Femur (tissue), 1 donor: ENCODE measurements at regions not wholly inside any gene's neighbourhood (a gene's known extent, or its start where the extent isn't known, plus 50 kb on each side); places are given as distances from the start of the nearest gene placed in this dataset.
"Not testable (repeated sequence)": the region's sequence is repeated elsewhere in the genome, so short reads cannot be mapped to it uniquely, and the experiment has no call there.

ENCODE experiments used
- DNase-seq: peaks from one replicate; pipeline ENCODE4 v3.0.0-alpha.2; 2017

DNA sequence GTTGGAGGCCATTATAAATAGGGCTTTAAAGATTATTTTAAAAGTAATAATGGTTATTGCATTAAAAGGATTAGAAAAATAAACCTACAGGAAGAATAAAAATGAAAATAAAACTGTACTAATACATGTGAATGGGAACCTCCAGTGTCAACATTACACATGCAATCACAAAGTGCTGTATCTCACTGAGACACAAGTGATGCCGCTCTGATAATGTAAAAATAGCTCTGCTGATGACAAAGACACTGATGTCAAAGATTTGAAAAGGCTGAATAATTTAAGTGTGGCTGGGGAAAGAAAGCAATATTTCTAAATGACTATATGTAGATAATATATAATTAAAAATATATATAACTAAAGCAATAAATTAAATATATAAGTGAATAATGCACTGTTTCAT is 129.1 kb upstream of the RAP2B start:
- no peak for DNase-seq

DNA sequence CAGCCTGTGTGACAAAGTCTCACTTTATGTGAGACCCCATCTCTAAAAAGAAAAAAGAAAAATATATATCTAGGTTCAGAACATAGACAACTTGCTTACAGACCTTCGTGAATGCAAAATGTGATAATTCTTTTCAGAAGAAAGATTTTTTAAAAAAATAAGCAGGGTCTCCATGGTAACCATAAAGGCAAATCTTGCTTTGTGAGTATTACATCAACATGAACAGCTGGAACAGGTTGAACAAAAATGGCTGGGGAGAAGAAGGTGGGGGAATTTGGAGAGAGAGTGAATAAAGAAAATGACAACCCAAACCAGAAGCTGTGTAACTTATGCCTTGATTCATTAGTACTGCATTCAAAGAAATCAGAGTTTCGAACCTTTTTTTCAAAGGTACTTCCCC is 125.2 kb upstream of the RAP2B start:
- DNase-seq = no peak

DNA sequence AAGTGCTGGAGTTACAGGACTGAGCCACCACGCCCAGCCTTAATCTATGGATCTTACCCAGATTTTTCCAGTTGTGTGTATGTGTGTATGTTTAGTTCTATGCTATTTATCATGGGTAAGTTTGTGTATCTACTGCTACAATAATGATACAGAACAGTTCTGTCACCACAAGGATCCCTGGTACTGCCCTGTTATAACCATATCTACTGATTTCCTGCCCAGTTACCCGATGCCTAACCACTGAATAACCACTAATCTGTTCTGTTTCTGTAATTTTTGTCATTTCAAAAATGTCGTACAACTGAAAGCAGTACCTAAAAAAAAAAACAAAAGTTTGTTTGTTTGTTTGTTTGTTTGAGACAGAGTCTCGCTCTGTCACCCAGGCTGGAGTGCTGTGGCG is 123.7 kb upstream of the RAP2B start:
- DNase-seq = no peak

DNA sequence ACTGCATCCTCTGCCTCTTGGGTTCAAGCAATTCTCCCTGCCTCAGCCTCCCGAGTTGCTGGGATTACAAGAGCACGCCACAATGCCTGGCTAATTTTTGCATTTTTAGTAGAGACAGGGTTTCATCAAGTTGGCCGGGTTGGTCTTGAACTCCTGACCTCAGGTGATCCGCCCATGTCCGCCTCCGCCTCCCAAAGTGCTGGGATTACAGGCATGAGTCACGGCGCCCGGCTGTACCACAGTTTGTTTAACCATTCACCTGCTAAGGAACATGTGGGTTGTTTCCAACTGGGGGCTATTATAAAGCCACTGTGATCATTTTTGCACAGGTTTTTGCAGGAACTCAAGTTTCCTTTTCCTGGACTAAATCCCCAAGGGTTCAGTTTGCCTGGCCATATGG is 123.2 kb upstream of the RAP2B start:
- DNase-seq = no peak

DNA sequence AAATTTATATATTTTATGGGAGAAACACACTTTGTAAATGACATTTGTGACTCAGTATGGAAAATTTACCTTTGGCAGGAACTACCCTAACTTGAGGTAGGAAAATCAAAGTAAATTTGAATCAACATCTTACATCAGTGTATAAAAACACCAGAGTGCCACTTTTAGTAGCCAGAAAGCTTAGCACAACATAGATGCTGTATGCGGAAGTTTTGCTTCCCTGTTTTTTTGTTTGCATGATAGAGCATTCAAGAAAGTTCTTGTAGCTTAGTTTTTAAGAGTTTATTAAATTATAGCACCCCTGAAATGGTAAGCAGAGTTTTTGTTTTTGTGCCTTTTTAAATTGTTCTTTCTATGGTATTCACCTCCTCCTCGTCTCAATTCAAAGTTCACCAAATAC is 120.8 kb upstream of the RAP2B start:
- DNase-seq = no peak

DNA sequence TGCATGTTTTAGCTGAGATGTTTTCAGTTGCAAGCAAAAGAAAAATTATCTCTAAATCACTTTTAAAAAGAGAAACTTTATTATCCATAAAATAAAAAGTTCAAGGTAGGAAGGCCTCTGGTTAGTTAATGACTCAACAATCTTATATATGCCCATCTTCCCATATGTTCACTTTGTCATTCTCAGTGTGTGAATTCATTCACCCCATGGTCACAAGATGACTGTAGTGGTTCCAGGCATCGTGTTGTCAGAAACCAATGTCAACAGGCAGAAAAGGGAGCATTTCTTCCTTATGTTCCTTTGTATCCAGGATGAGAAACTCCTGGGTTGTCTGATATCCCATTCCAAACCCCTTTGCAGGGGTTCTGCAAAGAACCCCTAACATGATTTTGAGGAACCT is 119.9 kb upstream of the RAP2B start:
- no peak for DNase-seq

DNA sequence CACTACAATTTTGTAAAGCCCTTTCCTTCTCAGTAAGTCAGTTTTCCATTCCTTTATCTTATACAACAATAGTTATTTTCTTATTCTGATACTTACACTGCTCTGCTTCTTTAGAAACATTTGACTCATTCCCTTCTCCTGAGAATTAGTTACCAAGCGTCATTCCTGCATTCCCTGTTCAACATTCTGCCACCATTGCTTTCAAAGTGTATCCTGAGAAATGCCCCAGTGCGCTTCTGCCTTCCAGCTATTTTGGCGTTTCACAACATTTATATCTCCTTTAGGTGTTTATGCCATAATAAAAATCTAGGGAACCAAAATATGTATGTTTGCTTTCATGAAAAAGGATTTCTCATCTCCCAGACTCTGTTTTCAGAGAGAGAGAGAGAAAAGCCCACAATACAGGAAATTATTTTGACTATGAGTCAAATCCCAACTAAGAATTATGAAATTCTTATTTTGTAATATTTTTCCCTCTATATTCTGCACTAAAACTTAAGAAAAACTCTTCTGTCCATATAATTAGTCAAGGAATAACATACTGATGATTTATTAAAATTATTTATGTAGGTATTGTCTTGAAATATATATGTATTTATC is 118.2 kb upstream of the RAP2B start:
- DNase-seq = no peak

DNA sequence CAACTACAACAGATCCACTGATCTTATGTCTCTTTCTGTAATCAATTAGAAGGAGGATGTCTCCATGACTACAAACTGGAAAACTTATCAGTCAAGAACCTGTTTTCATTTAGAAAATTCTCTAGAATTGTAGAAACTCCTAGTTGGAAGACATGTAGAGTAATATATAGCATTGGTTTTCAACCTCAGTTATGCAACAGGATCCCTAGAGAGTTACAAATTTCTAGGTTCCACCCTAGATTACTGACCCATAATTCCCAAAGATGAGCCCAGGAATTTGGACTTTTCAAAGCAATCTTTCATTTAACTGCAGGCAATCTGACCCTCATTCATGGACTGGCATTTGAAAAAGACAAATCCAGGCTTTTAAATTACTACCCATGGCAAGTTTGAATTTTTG is 116.9 kb upstream of the RAP2B start:
- DNase-seq = no peak

DNA sequence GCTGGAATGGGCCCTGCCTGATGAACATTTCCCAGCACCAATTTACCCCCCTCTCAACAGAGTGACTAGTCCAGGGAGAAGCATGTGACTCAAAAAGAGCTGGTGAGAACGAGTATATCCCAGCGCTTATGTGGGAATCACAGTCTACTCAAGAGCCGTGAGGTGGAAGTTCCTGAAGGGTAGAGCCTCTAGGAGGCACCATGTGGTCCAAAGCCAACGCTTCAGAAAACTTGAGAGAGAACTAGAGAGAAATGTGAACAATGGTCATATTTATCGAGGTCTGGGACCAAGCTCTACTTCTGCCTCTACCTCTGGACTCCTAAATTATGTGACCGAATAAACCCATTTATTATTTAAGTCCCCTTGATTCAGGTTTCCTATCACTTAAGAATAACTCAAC is 111.0 kb upstream of the RAP2B start:
- DNase-seq = no peak

DNA sequence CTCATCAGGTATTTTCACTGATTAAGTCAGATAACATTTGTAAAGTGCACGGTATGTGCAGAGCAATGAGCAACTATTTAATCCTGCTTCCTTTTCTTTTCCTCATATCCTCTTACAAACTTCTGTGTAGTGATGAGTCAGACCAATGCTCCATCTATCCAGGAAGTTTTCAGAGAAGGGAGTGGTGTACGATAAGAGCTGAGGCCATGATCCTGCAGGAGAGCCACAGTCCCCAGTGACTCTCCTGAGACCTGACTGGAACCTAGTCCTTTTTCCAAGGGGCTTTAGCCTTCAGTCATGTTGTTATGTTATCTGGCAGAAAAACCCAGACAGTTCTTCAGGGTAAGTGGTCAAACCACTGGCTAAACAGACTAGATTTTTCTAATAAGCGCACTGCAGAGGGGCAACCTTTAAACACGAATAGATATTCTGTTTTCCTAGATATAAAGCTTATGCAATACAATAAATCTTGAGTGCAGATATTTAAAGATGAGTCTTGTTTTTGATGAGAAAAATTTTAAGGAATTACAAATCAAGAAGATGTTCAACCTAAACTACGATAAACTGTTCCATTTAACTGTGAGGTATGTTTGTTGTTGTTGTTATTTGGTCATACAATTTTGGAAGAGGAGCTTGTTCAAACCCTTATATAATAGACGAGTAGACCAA is 110.5 kb upstream of the RAP2B start:
- no peak for DNase-seq

DNA sequence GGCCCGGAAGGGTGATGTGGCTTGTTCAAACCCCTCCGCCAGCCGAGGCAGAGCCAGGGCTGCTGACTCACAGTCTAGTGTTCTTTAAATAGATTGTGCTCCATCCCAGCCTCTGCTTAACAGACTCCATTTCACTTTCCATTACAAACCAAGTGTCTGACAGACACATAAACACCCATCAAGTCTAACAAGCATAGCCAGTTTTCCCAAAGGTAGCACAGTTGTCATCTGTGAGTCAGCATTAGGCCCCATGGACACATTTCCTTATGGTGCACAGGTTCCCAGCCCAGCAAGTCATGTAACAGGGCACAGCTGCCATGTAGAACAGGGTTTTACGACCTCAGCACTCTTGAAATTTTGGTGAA is 109.9 kb upstream of the RAP2B start:
- DNase-seq = peak; percentile 30

DNA sequence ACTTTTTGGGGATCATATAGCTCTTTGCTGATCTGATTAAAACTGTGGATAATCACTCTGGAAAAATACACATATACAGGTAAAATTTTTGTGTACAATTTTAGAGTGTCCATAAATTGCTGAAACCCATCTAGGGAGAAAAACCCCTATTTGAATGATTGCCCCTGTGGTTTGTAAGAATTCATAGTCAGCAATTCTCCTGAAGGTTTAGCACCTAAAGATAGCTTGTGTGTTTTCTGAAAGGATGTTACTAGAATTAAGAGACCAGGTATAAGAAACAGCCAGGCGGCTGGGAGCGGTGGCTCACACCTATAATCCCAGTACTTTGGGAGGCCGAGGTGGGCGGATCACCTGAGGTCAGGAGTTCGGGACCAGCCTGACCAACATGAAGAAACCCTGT is 106.8 kb upstream of the RAP2B start:
- no peak for DNase-seq

DNA sequence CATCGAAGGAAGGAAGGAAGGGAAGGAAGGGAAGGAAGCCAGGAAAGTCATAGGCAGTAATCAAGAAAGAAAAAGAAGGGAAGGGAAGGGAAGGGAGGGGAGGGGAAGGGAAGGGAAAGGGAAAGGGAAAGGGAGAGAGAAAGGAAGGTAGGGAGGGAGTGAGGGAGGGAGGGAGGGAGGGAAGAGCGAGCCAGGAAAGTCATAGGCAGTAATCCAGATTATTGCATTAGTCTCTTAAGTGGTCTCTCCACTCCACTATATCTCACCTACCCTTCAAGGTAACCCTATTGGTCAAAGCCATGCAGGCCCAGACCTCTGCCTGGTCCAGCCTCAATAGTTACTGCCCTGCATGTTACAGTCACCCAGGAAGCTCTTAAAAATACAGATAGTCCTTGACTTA is 106.2 kb upstream of the RAP2B start:
- no peak for DNase-seq

DNA sequence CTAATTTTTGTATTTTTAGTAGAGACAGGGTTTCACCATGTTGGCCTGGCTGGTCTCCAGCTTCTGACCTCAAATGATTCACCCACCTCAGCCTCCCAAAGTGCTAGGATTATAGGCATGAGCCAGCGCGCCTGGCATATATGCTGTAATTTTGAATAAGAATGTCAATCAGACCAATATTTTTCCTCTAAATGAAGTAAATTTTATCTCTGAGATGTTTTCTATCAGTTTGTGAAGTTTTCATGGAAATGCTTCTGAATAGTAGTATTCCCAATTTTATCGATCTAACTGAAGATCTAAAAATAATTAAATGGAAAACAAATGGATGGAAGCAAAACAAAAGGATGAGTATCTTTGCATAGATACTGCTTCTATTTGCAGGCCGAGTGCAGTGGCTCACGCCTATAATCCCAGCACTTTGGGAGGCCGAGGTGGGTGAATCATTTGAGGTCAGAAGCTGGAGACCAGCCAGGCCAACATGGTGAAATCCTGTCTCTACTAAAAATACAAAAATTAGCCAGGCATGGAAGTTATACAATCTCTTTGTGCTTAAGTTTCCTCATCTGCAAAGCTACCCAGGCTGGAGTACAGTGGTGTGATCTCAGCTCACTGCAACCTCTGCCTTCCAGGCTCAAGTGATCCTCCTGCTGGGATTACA is 103.9 kb upstream of the RAP2B start:
- DNase-seq = not testable (repeated sequence)

DNA sequence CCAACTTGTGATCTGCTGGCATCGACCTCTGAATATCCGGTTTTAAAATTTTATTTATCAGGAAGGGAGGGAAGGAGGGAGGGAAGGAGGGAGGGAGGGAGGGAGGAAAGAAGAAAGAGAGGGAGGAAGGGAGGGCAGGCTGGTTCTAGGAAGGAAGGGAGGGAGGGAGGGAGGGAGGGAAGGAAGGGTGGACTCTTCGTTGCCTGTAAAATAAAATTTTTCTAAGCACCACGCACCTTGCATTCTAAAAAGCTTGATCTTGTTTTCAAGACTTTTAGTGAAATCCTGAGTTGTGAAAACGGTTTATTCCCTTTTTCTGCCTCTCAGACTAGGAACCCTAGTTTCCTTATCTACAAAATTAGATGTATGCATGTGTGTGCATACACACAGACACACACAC is 101.7 kb upstream of the RAP2B start:
- DNase-seq = no peak

DNA sequence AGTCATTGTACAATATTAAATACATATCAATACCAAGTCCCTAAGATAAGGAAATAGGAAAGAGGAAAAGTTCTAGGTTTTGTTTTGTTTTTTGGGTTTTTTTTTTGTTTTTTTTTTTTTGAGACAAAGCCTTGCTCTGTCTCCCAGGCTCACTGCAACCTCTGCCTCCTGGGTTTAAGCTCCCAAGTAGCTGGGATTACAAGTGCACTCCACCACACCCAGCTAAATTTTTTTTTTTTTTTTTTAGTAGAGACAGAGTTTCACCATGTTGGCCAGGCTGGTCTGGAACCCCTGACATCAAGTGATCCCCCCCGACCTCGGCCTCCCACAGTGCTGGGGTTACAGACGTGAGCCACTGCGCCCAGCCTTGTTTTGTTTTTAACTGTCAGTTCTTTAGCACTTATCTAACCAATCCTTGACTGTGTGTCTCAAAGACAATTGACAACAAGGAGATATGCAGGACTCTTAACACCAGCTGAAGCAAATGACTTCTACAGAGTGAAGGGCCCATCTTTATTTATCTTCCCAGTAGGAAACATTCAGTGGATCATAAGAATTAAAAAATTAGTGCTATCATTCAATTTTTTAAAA is 100.0 kb upstream of the RAP2B start:
- no peak for DNase-seq

DNA sequence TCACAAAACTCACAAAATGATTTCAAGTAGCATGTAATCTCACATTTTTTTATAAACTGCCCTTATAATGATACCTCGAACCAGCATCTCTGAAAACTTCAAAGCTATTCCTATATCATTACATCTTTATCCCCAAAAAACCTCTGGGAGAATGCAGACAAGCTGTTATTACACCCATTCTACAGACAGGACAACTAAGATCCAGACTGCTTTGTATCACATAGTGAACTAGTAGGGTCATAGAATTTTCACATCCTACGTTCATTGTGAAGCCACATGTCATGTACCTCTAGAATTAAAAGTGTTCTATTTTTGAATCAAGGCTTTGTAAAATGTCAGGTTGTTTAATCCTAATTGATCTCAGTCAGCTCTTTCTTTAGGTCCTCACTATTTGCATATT is 98.7 kb upstream of the RAP2B start:
- no peak for DNase-seq

DNA sequence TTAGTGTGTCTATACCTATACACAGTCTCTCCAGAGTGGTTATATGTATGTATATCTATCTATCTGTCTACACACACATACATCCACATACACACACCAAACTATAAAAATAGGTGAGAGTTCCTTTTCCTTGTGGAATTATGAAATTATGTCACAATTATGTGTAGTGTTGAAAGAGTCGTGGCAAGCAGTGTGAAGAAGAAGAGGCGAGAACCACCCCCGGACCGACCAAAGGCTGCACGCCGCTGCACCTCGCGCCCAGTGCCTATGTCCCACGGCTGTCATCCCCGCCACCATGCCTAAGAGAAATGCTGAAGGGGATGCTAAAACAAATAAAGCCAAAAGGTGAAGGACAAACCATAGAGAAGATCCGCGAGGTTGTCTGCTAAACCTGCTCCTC is 95.0 kb upstream of the RAP2B start:
- no peak for DNase-seq

DNA sequence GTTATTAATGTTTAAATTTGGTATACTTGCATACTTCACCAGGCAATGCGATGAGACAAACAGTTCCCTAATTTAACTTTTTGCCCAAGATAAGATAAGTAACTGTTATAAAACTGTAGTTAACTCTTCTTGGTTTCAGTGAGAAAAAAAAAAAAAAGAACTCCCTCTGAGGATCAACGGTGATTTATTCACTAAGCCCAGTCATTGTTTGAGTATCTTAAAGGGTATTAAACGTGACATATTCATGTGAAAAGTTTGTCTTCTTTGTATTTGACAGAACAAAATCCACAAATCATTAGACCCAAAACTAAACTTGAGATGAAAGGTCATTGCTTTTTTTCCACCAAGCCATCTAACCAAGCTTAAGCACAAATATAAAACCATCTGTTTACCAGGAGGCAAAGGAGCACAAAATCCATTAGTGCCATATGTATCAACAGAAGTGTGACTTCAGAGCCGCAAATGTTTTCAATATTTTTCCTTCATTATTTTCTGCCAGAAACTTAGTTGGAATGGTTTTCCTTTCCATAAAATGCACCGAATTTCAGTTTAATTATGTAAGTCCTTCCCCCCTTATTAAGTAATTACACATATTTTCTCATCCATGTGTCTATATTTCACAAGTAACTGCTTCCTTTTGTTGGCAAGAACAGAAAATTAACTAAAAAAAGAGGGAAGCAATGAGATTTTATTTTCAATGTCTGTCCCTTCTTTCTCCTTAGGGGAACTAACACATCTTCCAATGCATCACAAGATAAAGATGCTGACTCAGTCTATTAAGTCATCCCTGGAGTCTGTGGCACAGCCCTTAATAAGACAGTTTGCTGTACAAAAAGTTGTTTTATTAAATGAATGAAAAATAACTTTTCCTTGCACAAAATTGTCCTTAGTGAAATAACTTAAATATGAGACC is 92.2 kb upstream of the RAP2B start:
- DNase-seq = no peak

DNA sequence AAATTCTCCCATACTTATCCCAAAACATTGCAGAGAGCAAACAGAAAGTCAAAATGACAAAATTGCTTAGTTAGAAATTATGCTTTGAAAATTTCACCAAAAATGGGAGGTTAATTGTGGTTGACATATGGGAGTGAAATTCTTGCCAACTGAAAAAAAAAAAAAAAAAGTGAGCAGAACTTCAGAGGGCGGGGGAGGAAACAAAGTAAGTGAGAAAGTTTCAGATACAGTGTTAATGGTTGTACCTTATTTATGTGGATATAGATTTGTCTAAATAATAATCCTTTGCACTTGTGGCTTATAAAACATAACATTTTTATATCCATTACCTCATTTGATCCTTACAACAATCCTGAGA is 91.5 kb upstream of the RAP2B start:
- no peak for DNase-seq

DNA sequence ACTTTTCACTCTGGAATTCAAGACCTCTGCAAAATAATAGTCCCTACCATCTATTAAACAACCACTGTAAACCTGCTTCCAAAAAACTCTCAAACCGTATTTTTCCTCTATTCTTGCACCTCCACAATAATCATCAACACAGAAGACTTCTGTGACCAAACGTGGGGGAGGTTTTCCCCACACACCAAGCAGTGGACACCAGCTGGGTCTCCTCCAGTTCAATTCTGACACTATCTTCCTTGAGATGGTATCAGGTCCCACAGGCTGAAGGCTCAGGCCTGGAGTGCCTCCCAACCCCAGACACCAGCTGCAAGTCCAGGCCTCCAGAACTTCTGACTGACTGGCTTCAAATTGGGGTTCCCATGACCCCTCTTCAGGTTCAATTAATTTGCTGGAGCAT is 89.6 kb upstream of the RAP2B start:
- DNase-seq = no peak

DNA sequence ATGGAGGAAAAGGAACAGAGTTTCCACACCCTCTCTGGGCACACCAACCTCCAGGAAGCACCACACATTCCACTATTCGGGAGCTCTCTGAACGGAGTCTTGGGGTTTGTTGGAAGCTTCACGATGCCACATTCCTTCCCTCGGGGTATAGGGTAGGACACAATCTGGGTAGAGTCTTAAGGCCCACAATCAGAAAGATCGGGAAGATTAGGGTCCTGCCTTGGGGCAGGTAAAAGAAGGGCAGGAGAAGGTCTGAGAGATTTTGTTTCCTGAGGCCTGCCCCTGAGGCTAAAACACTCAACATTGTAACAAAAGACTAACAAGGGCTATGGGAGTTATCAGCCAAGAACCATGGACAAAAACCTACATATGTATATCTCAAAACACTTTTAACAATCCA is 89.2 kb upstream of the RAP2B start:
- DNase-seq = no peak

DNA sequence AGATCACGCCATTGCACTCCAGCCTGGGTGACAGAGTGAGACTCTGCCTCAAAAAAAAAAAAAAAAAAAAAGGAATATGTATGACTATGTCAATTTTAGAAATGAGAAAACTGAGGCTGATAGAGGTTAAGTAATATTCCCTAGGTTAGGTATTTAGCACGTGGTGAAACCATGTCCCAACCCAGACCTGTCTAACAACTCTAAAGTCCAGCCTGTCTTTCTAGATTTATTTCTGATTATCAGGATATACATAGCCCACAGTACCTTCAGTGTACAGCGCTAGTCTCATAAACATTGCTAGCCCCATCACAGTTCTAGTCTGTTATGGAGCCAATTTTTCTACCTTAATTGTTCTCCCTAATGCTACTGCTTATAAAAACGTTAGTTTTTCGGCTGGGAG is 88.4 kb upstream of the RAP2B start:
- no peak for DNase-seq

DNA sequence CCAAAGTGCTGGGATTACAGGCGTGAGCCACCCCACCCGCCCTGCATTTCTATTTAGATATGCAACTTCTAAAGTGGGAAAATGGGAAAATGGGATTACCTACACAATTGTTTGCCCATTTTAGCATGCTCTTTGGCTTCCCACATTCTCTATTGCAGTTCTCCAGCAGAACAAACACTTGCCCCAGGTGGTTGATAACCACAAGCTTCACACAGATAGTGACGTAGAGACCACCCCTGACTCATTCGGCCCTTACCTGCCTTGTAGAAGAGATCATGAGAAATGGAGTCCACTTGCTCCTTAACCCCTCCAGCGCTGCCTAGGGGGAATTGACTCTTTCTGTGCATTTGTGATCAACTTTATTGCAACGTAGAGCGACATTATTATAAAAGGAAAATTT is 83.2 kb upstream of the RAP2B start:
- no peak for DNase-seq
